Calu3 (cell line): ENCODE measurements at regions not wholly inside any gene's neighbourhood (a gene's known extent, or its start where the extent isn't known, plus 50 kb on each side); places are given as distances from the start of the nearest gene placed in this dataset.

Experiments used
- BruUV-seq: library from RNA; stranded (reverse); fragments of 400-500 nt; replicated peaks from 2 replicates; lab custom pipeline; 2021; lab: Mats Ljungman, UMichigan
- CTCF ChIA-PET: fragments of 300-600 bp; sonication (Branson Sonifier 250); formaldehyde crosslinking; loops from one replicate; lab custom pipeline; 2022; ENCODE audit warnings: antibody characterized with exemption; lab: Charles Lee
- DNase-seq: peaks from one replicate; pipeline ENCODE4 v3.0.0; 2022
- H3K27ac Mint-ChIP-seq: one replicate; pipeline ENCODE4 v1.8.0; 2022; ENCODE audit warnings: mixed read lengths; ENCODE audit not compliant: unreplicated experiment
- H3K27me3 Mint-ChIP-seq: one replicate; pipeline ENCODE4 v1.8.0; 2022; ENCODE audit warnings: mixed read lengths; ENCODE audit not compliant: unreplicated experiment
- H3K36me3 Mint-ChIP-seq: one replicate; pipeline ENCODE4 v1.8.0; 2022; ENCODE audit warnings: mild to moderate bottlenecking, moderate library complexity, mixed read lengths; ENCODE audit not compliant: insufficient read depth, unreplicated experiment
- H3K4me1 Mint-ChIP-seq: one replicate; pipeline ENCODE4 v1.8.0; 2022; ENCODE audit warnings: mild to moderate bottlenecking, low read depth, mixed read lengths; ENCODE audit not compliant: unreplicated experiment
- H3K4me3 Mint-ChIP-seq: one replicate; pipeline ENCODE4 v1.8.0; 2022; ENCODE audit warnings: mild to moderate bottlenecking, low read depth, moderate library complexity, mixed read lengths; ENCODE audit not compliant: unreplicated experiment
- H3K9me3 Mint-ChIP-seq: one replicate; pipeline ENCODE4 v1.8.0; 2022; ENCODE audit warnings: low read depth, mixed read lengths; ENCODE audit not compliant: unreplicated experiment
- CTCF ChIP-seq: fragments of 200-600 bp; IDR thresholded peaks from one replicate; pipeline ENCODE4 v1.8.0; 2022; ENCODE audit warnings: antibody characterized with exemption; ENCODE audit not compliant: unreplicated experiment
- intact Hi-C: fragments of 100-400 bp; cut with micrococcal nuclease; formaldehyde crosslinking; loops from one replicate; pipeline ENCODE4 v1.10.0; 2022; ENCODE audit not compliant: unreplicated experiment

GRCh38 chr18:29779096-29779495 lies 1263.4 kb downstream of the DSC3 start:
- Mint-ChIP-seq H3K4me1 (no peaks in the 10 kb centered on the region), H3K36me3 (no peaks in the 10 kb centered on the region), H3K9me3 (no peaks in the 10 kb centered on the region), H3K27ac (no peak overlapping the region), H3K27me3 (no peaks in the 10 kb centered on the region), H3K4me3 (no peak overlapping the region)
- no peak for TF ChIP-seq CTCF
- DNase-seq = no peak
- CTCF ChIA-PET = no interaction called here
- intact Hi-C loops = no loop called here
- no TSS peak for BruUV-seq

GRCh38 chr18:29753379-29753778 lies 1289.2 kb downstream of the DSC3 start:
- H3K27ac Mint-ChIP-seq = no peak overlapping the region
- H3K4me3 Mint-ChIP-seq = no peak overlapping the region
- DNase-seq = no peak
- no peaks in the 10 kb centered on the region for H3K4me1 Mint-ChIP-seq
- CTCF ChIA-PET = no interaction called here
- intact Hi-C loops = no loop called here
- no TSS peak for BruUV-seq
- no peaks in the 10 kb centered on the region for H3K9me3 Mint-ChIP-seq
- H3K36me3 Mint-ChIP-seq = no peaks in the 10 kb centered on the region
- no peaks in the 10 kb centered on the region for H3K27me3 Mint-ChIP-seq
- no peak for TF ChIP-seq CTCF

DNA sequence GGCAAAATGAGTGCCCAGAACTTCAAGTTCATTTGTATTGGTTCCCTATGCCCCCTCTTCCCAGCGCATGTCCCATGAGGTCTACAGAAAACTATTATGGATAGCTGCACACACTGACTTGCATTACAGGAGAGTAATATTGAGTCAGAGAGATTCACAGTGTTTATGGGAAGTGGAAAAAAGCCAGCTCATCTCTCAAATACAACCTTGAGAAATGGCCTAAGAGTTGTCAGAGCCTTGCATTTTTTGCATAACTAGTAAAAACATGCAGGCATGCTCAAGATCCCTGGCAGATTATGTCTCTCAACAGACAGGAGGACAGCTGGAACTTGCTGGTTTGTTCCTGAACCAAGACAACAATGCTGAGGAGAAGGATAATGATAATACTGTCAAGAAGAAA lies 1292.8 kb downstream of the DSC3 start:
- H3K36me3 Mint-ChIP-seq = no peaks in the 10 kb centered on the region
- H3K27me3 Mint-ChIP-seq = no peaks in the 10 kb centered on the region
- H3K4me1 Mint-ChIP-seq = no peaks in the 10 kb centered on the region
- H3K4me3 Mint-ChIP-seq = no peak overlapping the region
- BruUV-seq = no TSS peak
- TF ChIP-seq CTCF = no peak
- intact Hi-C loops = no loop called here
- no peaks in the 10 kb centered on the region for H3K9me3 Mint-ChIP-seq
- CTCF ChIA-PET = no interaction called here
- H3K27ac Mint-ChIP-seq = no peak overlapping the region
- DNase-seq = no peak

DNA sequence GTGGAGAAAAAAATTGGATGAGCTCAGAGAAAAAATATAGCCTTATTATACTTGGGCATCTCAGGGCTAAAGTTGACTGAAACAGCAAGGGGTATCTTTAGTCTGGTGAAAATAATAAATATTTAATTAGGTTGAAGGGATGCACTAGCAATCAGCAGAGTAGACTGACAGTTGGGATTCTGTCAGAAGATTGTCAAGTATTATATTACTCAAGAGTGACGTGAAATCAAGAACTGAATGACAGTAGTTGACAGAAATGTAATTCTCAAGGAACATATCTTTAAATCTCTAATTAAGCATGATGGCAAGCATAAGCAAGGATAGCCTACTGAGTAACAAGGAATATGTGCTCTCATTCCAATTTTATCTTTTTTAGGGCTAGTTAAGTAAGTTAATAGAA lies 1301.1 kb downstream of the DSC3 start:
- no peaks in the 10 kb centered on the region for H3K4me1 Mint-ChIP-seq
- H3K27ac Mint-ChIP-seq = no peak overlapping the region
- DNase-seq = no peak
- H3K4me3 Mint-ChIP-seq = no peak overlapping the region
- H3K9me3 Mint-ChIP-seq = peaks cover 2% of the 10 kb centered on the region
- no TSS peak for BruUV-seq
- no peaks in the 10 kb centered on the region for H3K36me3 Mint-ChIP-seq
- H3K27me3 Mint-ChIP-seq = no peaks in the 10 kb centered on the region
- TF ChIP-seq CTCF = no peak
- intact Hi-C loops = no loop called here
- CTCF ChIA-PET = no interaction called here
